ENCODE measurements at regions not wholly inside any gene's neighbourhood (a gene's known extent, or its start where the extent isn't known, plus 50 kb on each side); places are given as distances from the start of the nearest gene placed in this dataset.

GRCh38 chr4:116688536-116688935, 396.8 kb downstream of the TRAM1L1 start:
- TF ChIP-seq CTCF (IDR thresholded peaks at IDR 0.05) (no peak), POLR2A (IDR thresholded peaks at IDR 0.05) (no peak)
